Fibroblast of upper back skin (primary cell): ENCODE measurements at regions not wholly inside any gene's neighbourhood (a gene's known extent, or its start where the extent isn't known, plus 50 kb on each side); places are given as distances from the start of the nearest gene placed in this dataset.

Source experiments
- DNase-seq: peaks from one replicate; pipeline ENCODE4 v3.0.0-alpha.2; 2013

GRCh38 chr2:217468042-217468830 lies 534.6 kb downstream of the TNS1 start:
- DNase-seq = no peak

- no peak for DNase-seq
Measured at GRCh38 chr2:217467331-217467730, 535.5 kb downstream of the TNS1 start.

- no peak for DNase-seq
Measured at GRCh38 chr2:217466805-217467204, 536.0 kb downstream of the TNS1 start.

- no peak for DNase-seq
Measured at GRCh38 chr2:217466104-217466503, 536.7 kb downstream of the TNS1 start.

- peak; percentile 71 for DNase-seq
Measured at GRCh38 chr2:217465100-217465499, 537.7 kb downstream of the TNS1 start.

GRCh38 chr2:217463402-217464075 lies 539.3 kb downstream of the TNS1 start:
- no peak for DNase-seq

- no peak for DNase-seq
Measured at GRCh38 chr2:217462121-217462520, 540.7 kb downstream of the TNS1 start.

- no peak for DNase-seq
Measured at GRCh38 chr2:217461674-217462073, 541.1 kb downstream of the TNS1 start.

GRCh38 chr2:217459680-217460405 lies 543.0 kb downstream of the TNS1 start:
- DNase-seq = peak; percentile 80

- no peak for DNase-seq
Measured at GRCh38 chr2:217459016-217459415, 543.8 kb downstream of the TNS1 start.

GRCh38 chr2:217456016-217456415 lies 546.8 kb downstream of the TNS1 start:
- DNase-seq = peak; percentile 66

- no peak for DNase-seq
Measured at GRCh38 chr2:217452928-217453327, 549.9 kb downstream of the TNS1 start.

GRCh38 chr2:217451666-217452065 lies 551.1 kb downstream of the TNS1 start:
- DNase-seq = peak; percentile 42

- DNase-seq = no peak
Measured at GRCh38 chr2:217449444-217449843, 553.4 kb downstream of the TNS1 start.

GRCh38 chr2:217448860-217449259 lies 553.9 kb downstream of the TNS1 start:
- no peak for DNase-seq

GRCh38 chr2:217445723-217446122 lies 557.1 kb downstream of the TNS1 start:
- peak; percentile 73 for DNase-seq

GRCh38 chr2:217444932-217445331 lies 557.9 kb downstream of the TNS1 start:
- no peak for DNase-seq

GRCh38 chr2:217444509-217444908 lies 558.3 kb downstream of the TNS1 start:
- DNase-seq = no peak

- no peak for DNase-seq
Measured at GRCh38 chr2:217443601-217444000, 559.2 kb downstream of the TNS1 start.

- DNase-seq = no peak
Measured at GRCh38 chr2:217440000-217440399, 562.8 kb downstream of the TNS1 start.

- DNase-seq = no peak
Measured at GRCh38 chr2:217438821-217439220, 564.0 kb downstream of the TNS1 start.

- no peak for DNase-seq
Measured at GRCh38 chr2:217438136-217438535, 564.7 kb downstream of the TNS1 start.

- no peak for DNase-seq
Measured at GRCh38 chr2:217437290-217437870, 565.4 kb downstream of the TNS1 start.
